ENCODE measurements at regions not wholly inside any gene's neighbourhood (a gene's known extent, or its start where the extent isn't known, plus 50 kb on each side); places are given as distances from the start of the nearest gene placed in this dataset.

DNA sequence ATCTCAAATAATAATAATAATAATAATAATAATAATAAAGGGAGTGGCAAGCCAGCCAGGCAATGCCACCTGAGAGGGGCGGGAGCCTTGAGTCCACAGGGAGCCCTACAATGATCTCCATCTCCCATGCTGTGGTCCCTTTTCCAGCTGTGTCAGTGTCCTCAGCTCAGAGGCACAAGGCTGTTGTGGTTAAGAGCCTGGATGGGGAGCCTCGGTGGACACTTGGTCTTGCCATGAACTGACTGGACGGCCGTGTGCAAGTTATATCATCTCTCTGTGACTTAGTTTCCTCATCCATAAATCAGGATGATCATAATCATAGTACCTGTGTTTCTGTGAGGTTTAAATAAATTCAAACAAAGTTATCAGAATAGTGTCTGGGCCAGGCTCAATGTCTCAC lies 127.8 kb upstream of the TIAM1 start:
- TF ChIP-seq ZNF175 (CRISPR knock-in tag; IDR thresholded peaks at IDR 0.05; ENCODE audit: low read depth) (no peak), POLR3G (IDR thresholded peaks at IDR 0.05; ENCODE audit: extremely low read depth, insufficient read length, insufficient replicate concordance) (no peak), SAFB2 (IDR thresholded peaks at IDR 0.05; ENCODE audit: borderline replicate concordance, low read depth, low read length, severe bottlenecking) (no peak), TEAD1 (CRISPR knock-in tag; IDR thresholded peaks at IDR 0.05) (no peak), TBL1XR1 (IDR thresholded peaks at IDR 0.05; ENCODE audit: low read length in 2 of 2) (no peak), POLR2AphosphoS2 (IDR thresholded peaks at IDR 0.05; ENCODE audit: low read length) (no peak), POLR2A (conservative IDR thresholded peaks at IDR 0.05) (no peak), ASH1L (IDR thresholded peaks at IDR 0.05; ENCODE audit: borderline replicate concordance, low read depth, partially characterized antibody) (no peak)
- TF ChIP-seq, protein P1, sequence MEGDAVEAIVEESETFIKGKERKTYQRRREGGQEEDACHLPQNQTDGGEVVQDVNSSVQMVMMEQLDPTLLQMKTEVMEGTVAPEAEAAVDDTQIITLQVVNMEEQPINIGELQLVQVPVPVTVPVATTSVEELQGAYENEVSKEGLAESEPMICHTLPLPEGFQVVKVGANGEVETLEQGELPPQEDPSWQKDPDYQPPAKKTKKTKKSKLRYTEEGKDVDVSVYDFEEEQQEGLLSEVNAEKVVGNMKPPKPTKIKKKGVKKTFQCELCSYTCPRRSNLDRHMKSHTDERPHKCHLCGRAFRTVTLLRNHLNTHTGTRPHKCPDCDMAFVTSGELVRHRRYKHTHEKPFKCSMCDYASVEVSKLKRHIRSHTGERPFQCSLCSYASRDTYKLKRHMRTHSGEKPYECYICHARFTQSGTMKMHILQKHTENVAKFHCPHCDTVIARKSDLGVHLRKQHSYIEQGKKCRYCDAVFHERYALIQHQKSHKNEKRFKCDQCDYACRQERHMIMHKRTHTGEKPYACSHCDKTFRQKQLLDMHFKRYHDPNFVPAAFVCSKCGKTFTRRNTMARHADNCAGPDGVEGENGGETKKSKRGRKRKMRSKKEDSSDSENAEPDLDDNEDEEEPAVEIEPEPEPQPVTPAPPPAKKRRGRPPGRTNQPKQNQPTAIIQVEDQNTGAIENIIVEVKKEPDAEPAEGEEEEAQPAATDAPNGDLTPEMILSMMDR (IDR thresholded peaks at IDR 0.05 in 2 of 3, conservative IDR thresholded peaks at IDR 0.05 in 1 of 3; ENCODE audit: insufficient read depth in 2 of 3, low read depth in 1 of 3, low read length in 3 of 3), result no peak
- TF ChIP-seq, protein P2, sequence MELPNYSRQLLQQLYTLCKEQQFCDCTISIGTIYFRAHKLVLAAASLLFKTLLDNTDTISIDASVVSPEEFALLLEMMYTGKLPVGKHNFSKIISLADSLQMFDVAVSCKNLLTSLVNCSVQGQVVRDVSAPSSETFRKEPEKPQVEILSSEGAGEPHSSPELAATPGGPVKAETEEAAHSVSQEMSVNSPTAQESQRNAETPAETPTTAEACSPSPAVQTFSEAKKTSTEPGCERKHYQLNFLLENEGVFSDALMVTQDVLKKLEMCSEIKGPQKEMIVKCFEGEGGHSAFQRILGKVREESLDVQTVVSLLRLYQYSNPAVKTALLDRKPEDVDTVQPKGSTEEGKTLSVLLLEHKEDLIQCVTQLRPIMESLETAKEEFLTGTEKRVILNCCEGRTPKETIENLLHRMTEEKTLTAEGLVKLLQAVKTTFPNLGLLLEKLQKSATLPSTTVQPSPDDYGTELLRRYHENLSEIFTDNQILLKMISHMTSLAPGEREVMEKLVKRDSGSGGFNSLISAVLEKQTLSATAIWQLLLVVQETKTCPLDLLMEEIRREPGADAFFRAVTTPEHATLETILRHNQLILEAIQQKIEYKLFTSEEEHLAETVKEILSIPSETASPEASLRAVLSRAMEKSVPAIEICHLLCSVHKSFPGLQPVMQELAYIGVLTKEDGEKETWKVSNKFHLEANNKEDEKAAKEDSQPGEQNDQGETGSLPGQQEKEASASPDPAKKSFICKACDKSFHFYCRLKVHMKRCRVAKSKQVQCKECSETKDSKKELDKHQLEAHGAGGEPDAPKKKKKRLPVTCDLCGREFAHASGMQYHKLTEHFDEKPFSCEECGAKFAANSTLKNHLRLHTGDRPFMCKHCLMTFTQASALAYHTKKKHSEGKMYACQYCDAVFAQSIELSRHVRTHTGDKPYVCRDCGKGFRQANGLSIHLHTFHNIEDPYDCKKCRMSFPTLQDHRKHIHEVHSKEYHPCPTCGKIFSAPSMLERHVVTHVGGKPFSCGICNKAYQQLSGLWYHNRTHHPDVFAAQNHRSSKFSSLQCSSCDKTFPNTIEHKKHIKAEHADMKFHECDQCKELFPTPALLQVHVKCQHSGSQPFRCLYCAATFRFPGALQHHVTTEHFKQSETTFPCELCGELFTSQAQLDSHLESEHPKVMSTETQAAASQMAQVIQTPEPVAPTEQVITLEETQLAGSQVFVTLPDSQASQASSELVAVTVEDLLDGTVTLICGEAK (IDR thresholded peaks at IDR 0.05), result no peak
- TF ChIP-seq, protein P2 (CRISPR knock-in tag; IDR thresholded peaks at IDR 0.05), result no peak
